H1 (cell line): ENCODE measurements at regions not wholly inside any gene's neighbourhood (a gene's known extent, or its start where the extent isn't known, plus 50 kb on each side); places are given as distances from the start of the nearest gene placed in this dataset.

Source experiments
- CTCF ChIA-PET: fragments of 300-600 bp; sonication (Branson Sonifier 250); formaldehyde crosslinking; loops from one replicate; lab custom pipeline; 2021; ENCODE audit not compliant: partially characterized antibody; lab: Charles Lee
- POLR2A ChIA-PET: fragments of 300-600 bp; sonication (Branson Sonifier 250); formaldehyde crosslinking; loops from one replicate; lab custom pipeline; 2021; ENCODE audit warnings: inconsistent platforms; ENCODE audit not compliant: partially characterized antibody; lab: Charles Lee
- DNase-seq, 2 experiments: peaks; one replicate each; pipeline versions ENCODE4 v3.0.0 to v3.0.0-alpha.2; 2010 to 2022; ENCODE audit warnings: low spot score in 2 of 2, low read depth in 1 of 2, mixed read lengths in 1 of 2
- FAIRE-seq: peaks from 2 replicates; lab custom pipeline; 2011; peaks lifted over from hg19 to GRCh38; lab: Jason Lieb, UNC
- H2AFZ ChIP-seq: 2 replicates; pipeline ENCODE4 v1.8.1; 2012; ENCODE audit warnings: low read length, inconsistent platforms
- H2AK5ac ChIP-seq: 2 replicates; pipeline ENCODE4 v1.6.1; 2013; ENCODE audit warnings: low read depth, low read length
- H2BK120ac ChIP-seq: replicated peaks from 2 replicates; pipeline ENCODE3; 2013; ENCODE audit warnings: low read depth, low read length, inconsistent platforms
- H2BK12ac ChIP-seq: 2 replicates; pipeline ENCODE4 v1.6.1; 2013; ENCODE audit warnings: low read depth, low read length
- H2BK15ac ChIP-seq: 2 replicates; pipeline ENCODE4 v1.6.1; 2013; ENCODE audit warnings: low read length
- H2BK20ac ChIP-seq: 2 replicates; pipeline ENCODE4 v1.6.1; 2013; ENCODE audit warnings: low read length
- H2BK5ac ChIP-seq: 2 replicates; pipeline ENCODE4 v1.6.1; 2013; ENCODE audit warnings: low read depth, low read length
- H3K14ac ChIP-seq: 2 replicates; pipeline ENCODE4 v1.6.1; 2013; ENCODE audit warnings: inconsistent platforms; ENCODE audit not compliant: insufficient read length
- H3K18ac ChIP-seq: 2 replicates; pipeline ENCODE4 v1.6.1; 2013; ENCODE audit warnings: low read length; ENCODE audit errors: extremely low read depth
- H3K23ac ChIP-seq: 2 replicates; pipeline ENCODE4 v1.6.1; 2013; ENCODE audit warnings: inconsistent platforms; ENCODE audit not compliant: insufficient read length
- H3K23me2 ChIP-seq: 2 replicates; pipeline ENCODE4 v1.6.1; 2013; ENCODE audit warnings: low read depth, low read length
- H3K27ac ChIP-seq: 2 replicates; pipeline ENCODE4 v1.6.1; 2011; ENCODE audit warnings: low read depth, low read length, inconsistent platforms
- H3K27me3 ChIP-seq, 4 experiments: replicated peaks in 1 of 4; 1 replicate in 1 of 4; 2 replicates in 3 of 4; pipeline versions ENCODE4 v1.6.1 to v1.8.1; 2011 to 2013; ENCODE audit warnings: low read length in 3 of 4, mild to moderate bottlenecking in 3 of 4, inconsistent platforms in 2 of 4, mixed read lengths in 2 of 4, moderate library complexity in 1 of 4; ENCODE audit not compliant: control insufficient read depth in 3 of 4, insufficient read depth in 3 of 4; ENCODE audit errors: extremely low read depth in 1 of 4
- H3K36me3 ChIP-seq, 4 experiments: 2 replicates each; pipeline versions ENCODE4 v1.6.1 to v1.8.1; 2011 to 2013; ENCODE audit warnings: mild to moderate bottlenecking in 4 of 4, low read length in 3 of 4, moderate library complexity in 2 of 4, control low read depth in 1 of 4, inconsistent platforms in 1 of 4; ENCODE audit not compliant: insufficient read depth in 4 of 4, control insufficient read depth in 2 of 4
- H3K4ac ChIP-seq: replicated peaks from 2 replicates; pipeline ENCODE3; 2013; ENCODE audit warnings: low read length, low read depth, mixed read lengths, inconsistent platforms; ENCODE audit not compliant: insufficient read length
- H3K4me1 ChIP-seq, 4 experiments: replicated peaks in 1 of 4; 1 replicate in 1 of 4; 2 replicates in 3 of 4; pipeline versions ENCODE4 v1.6.1 to v1.8.1; 2011 to 2013; ENCODE audit warnings: low read length in 3 of 4, inconsistent platforms in 2 of 4, mixed read lengths in 1 of 4; ENCODE audit not compliant: insufficient read depth in 4 of 4, control insufficient read depth in 3 of 4
- H3K4me2 ChIP-seq, 2 experiments: 2 replicates each; pipeline versions ENCODE4 v1.6.1 to v1.8.1; 2011 to 2013; ENCODE audit warnings: low read depth in 2 of 2, low read length in 2 of 2, control low read depth in 1 of 2, inconsistent platforms in 1 of 2, mild to moderate bottlenecking in 1 of 2; ENCODE audit not compliant: insufficient read depth in 1 of 2
- H3K4me3 ChIP-seq, 4 experiments: fragments of 200-600, 300-600 bp in 1 of 4; sonication (generic), shearing (Covaris generic), sonication (Bioruptor Twin) in 1 of 4; 2 replicates each; pipeline versions ENCODE4 v1.5.1 to v1.8.1; 2011 to 2016; ENCODE audit warnings: low read length in 4 of 4, low read depth in 3 of 4, control low read depth in 2 of 4, inconsistent platforms in 2 of 4, mild to moderate bottlenecking in 2 of 4, mixed read lengths in 1 of 4, moderate library complexity in 1 of 4; ENCODE audit not compliant: insufficient read depth in 2 of 4; ENCODE audit errors: extremely low read depth in 1 of 4
- H3K56ac ChIP-seq: replicated peaks from 2 replicates; pipeline ENCODE3; 2013; ENCODE audit warnings: low read depth, mild to moderate bottlenecking, mixed read lengths, low read length, inconsistent platforms; ENCODE audit not compliant: insufficient read length
- H3K79me1 ChIP-seq: 2 replicates; pipeline ENCODE4 v1.6.1; 2013; ENCODE audit warnings: low read depth, low read length, control low read depth
- H3K79me2 ChIP-seq, 2 experiments: 2 replicates each; pipeline versions ENCODE4 v1.6.1 to v1.8.1; 2012 to 2013; ENCODE audit warnings: low read length in 2 of 2, mild to moderate bottlenecking in 2 of 2, inconsistent platforms in 1 of 2; ENCODE audit not compliant: insufficient read depth in 2 of 2, control insufficient read depth in 1 of 2
- H3K9ac ChIP-seq, 4 experiments: replicated peaks in 1 of 4; 1 replicate in 1 of 4; 2 replicates in 3 of 4; pipeline versions ENCODE4 v1.6.1 to v1.8.1; 2011 to 2013; ENCODE audit warnings: low read depth in 3 of 4, low read length in 3 of 4, control low read depth in 2 of 4, mild to moderate bottlenecking in 2 of 4, moderate library complexity in 2 of 4, inconsistent platforms in 1 of 4; ENCODE audit errors: extremely low read depth in 1 of 4
- H3K9me3 ChIP-seq, 2 experiments: 2 replicates each; pipeline versions ENCODE4 v1.6.1 to v1.8.1; 2012 to 2013; ENCODE audit warnings: mild to moderate bottlenecking in 2 of 2, moderate library complexity in 2 of 2, control low read depth in 1 of 2, inconsistent platforms in 1 of 2, low read depth in 1 of 2, low read length in 1 of 2, mixed read lengths in 1 of 2; ENCODE audit not compliant: insufficient read depth in 2 of 2
- H4K20me1 ChIP-seq, 2 experiments: replicated peaks in 1 of 2; 2 replicates each; pipeline versions ENCODE3 to v1.8.1; 2011 to 2013; ENCODE audit warnings: inconsistent platforms in 2 of 2, low read length in 2 of 2, mild to moderate bottlenecking in 1 of 2; ENCODE audit not compliant: insufficient read depth in 2 of 2, control insufficient read depth in 1 of 2
- H4K5ac ChIP-seq: 2 replicates; pipeline ENCODE4 v1.6.1; 2013; ENCODE audit warnings: low read length, low read depth, mixed read lengths, inconsistent platforms; ENCODE audit not compliant: insufficient read length
- H4K8ac ChIP-seq: 2 replicates; pipeline ENCODE4 v1.8.0; 2013; ENCODE audit warnings: mild to moderate bottlenecking, moderate library complexity, low read length, inconsistent platforms; ENCODE audit not compliant: insufficient read depth; ENCODE audit errors: extremely low read depth
- H4K91ac ChIP-seq: replicated peaks from 2 replicates; pipeline ENCODE3; 2013; ENCODE audit warnings: low read length, mixed read lengths, inconsistent platforms; ENCODE audit not compliant: insufficient read length
- TBP ChIP-seq: IDR thresholded peaks from 2 replicates; pipeline ENCODE4 v1.6.1; 2011; ENCODE audit warnings: low read depth, low read length, improper control_type of control experiment
- WGBS, 2 experiments: shearing (Covaris generic) in 1 of 2; methylation state at CpG; one replicate each; pipeline versions ENCODE4 v1.1.6 to v1.1.7; 2013 to 2015; ENCODE audit warnings: low lambda C conversion rate in 2 of 2, mixed read lengths in 2 of 2, inconsistent platforms in 1 of 2, low coverage in 1 of 2, missing lambda C conversion rate in 1 of 2; ENCODE audit not compliant: insufficient replicate concordance in 2 of 2, insufficient coverage in 1 of 2, insufficient read length in 1 of 2; ENCODE audit errors: extremely low coverage in 1 of 2, missing lambda C conversion rate in 1 of 2; 5-methylcytosine and 5-hydroxymethylcytosine counted together

DNA sequence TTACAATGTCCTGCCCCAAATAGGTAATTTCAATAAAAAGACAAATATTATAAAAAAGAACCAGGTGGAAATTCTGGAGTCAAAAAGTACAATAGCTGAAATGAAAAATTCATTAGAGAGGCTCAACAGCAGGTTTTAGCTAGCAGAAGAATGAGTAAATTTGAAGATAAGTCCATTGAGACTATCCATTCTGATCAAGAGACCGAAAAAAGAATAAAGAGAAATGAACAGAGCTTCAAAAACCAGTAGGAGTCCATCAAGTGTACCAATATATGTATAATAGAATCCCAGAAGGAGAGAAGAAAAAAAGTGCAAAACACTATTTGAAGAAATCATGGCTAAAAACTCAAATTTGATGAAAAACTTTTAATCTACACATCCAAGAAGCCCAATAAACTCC is 60.5 kb upstream of the POMGNT2 start:
- Histone ChIP-seq H2BK12ac (no peak overlapping the region), H2BK120ac (no peak overlapping the region), H2AFZ (no peak overlapping the region), H4K91ac (no peak overlapping the region), H3K4me2 (no peak overlapping the region), H3K56ac (no peak overlapping the region), H3K14ac (no peak overlapping the region), H3K27me3 (no peaks in the 10 kb centered on the region), H2BK5ac (no peak overlapping the region), H4K5ac (no peak overlapping the region), H2BK20ac (no peak overlapping the region), H3K27ac (no peak overlapping the region), H3K4me1 (peaks cover 0 to 7% (median 3%) of the 10 kb centered on the region in 4 experiments; a peak in 3 of 7 replicates), H2BK15ac (no peak overlapping the region), H2AK5ac (no peak overlapping the region), H3K18ac (no peak overlapping the region), H3K9me3 (no peaks in the 10 kb centered on the region), H3K79me2 (no peaks in the 10 kb centered on the region), H3K23ac (no peak overlapping the region), H3K9ac (no peak overlapping the region), H3K4me3 (no peak overlapping the region), H3K36me3 (no peaks in the 10 kb centered on the region), H4K20me1 (no peaks in the 10 kb centered on the region), H3K4ac (no peak overlapping the region), H3K23me2 (no peaks in the 10 kb centered on the region; the same call in 1 of the 2 replicates), H3K79me1 (no peaks in the 10 kb centered on the region), H4K8ac (no peak overlapping the region)
- no peak for DNase-seq
- no peak for TF ChIP-seq TBP
- CTCF ChIA-PET: interaction anchor here (0.8 to 1.5 kb wide), 3 partner anchors 9 to 337 kb away, joined by 3 to 6 read pairs (median 3); no protein-coding TSS in a partner anchor
- FAIRE-seq: no peak
- POLR2A ChIA-PET: no interaction called here
- WGBS, 2 experiments: 79% methylated on average over 1 of the region's 1 CpG; no CpG with 5 or more reads in 1 of the 2 experiments
